ENCODE measurements at regions not wholly inside any gene's neighbourhood (a gene's known extent, or its start where the extent isn't known, plus 50 kb on each side); places are given as distances from the start of the nearest gene placed in this dataset.

- no peak for DNase-seq
These were observed 148.0 kb upstream of the PDE3A start for GRCh38 chr12:20220339-20220738.

- no peak for DNase-seq
These were observed 135.2 kb upstream of the PDE3A start for GRCh38 chr12:20232931-20233675.

GRCh38 chr12:20234474-20234873, 133.9 kb upstream of the PDE3A start:
- no peak for DNase-seq

- DNase-seq = no peak
These were observed 131.2 kb upstream of the PDE3A start for GRCh38 chr12:20237091-20237490.

GRCh38 chr12:20245491-20245890, 122.8 kb upstream of the PDE3A start:
- no peak for DNase-seq

GRCh38 chr12:20248646-20249045, 119.7 kb upstream of the PDE3A start:
- no peak for DNase-seq

GRCh38 chr12:20250761-20251160, 117.6 kb upstream of the PDE3A start:
- no peak for DNase-seq

GRCh38 chr12:20257311-20257710, 111.0 kb upstream of the PDE3A start:
- DNase-seq = no peak

GRCh38 chr12:20259786-20260185, 108.6 kb upstream of the PDE3A start:
- no peak for DNase-seq

GRCh38 chr12:20260851-20261250, 107.5 kb upstream of the PDE3A start:
- no peak for DNase-seq

- DNase-seq = no peak
These were observed 106.2 kb upstream of the PDE3A start for GRCh38 chr12:20262119-20262518.

- no peak for DNase-seq
These were observed 104.3 kb upstream of the PDE3A start for GRCh38 chr12:20264026-20264425.

- no peak for DNase-seq
These were observed 103.7 kb upstream of the PDE3A start for GRCh38 chr12:20264608-20265114.

- DNase-seq = no peak
These were observed 100.1 kb upstream of the PDE3A start for GRCh38 chr12:20268121-20268732.

- DNase-seq = no peak
These were observed 99.6 kb upstream of the PDE3A start for GRCh38 chr12:20268771-20269170.

GRCh38 chr12:20269337-20270067, 98.8 kb upstream of the PDE3A start:
- no peak for DNase-seq

GRCh38 chr12:20270557-20270956, 97.8 kb upstream of the PDE3A start:
- DNase-seq = no peak

- no peak for DNase-seq
These were observed 96.2 kb upstream of the PDE3A start for GRCh38 chr12:20272161-20272560.

GRCh38 chr12:20272801-20273200, 95.5 kb upstream of the PDE3A start:
- no peak for DNase-seq

GRCh38 chr12:20274008-20274407, 94.3 kb upstream of the PDE3A start:
- DNase-seq = no peak

- no peak for DNase-seq
These were observed 90.1 kb upstream of the PDE3A start for GRCh38 chr12:20278276-20278675.

GRCh38 chr12:20280515-20280914, 87.8 kb upstream of the PDE3A start:
- no peak for DNase-seq

- DNase-seq = no peak
These were observed 85.9 kb upstream of the PDE3A start for GRCh38 chr12:20282401-20282800.

- no peak for DNase-seq
These were observed 84.9 kb upstream of the PDE3A start for GRCh38 chr12:20283482-20283881.

Measured in CD4-positive, alpha-beta T cell treated with Interleukin-12 subunit alpha and Interleukin-12 subunit beta, for 1 hour (primary cell).